ENCODE measurements at regions not wholly inside any gene's neighbourhood (a gene's known extent, or its start where the extent isn't known, plus 50 kb on each side); places are given as distances from the start of the nearest gene placed in this dataset.

DNA sequence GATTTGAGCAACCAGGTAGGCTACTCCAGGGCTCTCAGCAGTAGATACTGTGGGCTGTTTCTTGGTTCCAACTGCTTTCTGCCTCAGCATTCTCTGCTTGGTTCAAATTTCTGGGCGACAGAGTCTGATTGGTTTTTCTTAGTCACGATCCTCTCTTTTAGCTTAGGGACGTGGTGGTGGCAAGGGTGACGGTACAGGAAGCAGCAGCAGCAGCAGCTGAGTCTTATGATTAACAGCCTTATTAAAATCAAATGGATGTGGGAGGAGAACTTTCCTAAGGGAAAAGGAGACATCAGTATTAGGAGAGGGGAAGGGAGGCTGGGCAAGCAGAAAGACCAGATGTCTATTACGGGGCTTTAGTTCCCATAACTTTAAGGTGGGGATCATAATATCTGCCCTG, 156.5 kb upstream of the PLPP4 start:
- WGBS, 2 donors (ENCODE audit: low coverage in 1 of 2) = 67 to 72% methylated on average over 5 of the region's 5 CpGs
- TF ChIP-seq, protein P1, sequence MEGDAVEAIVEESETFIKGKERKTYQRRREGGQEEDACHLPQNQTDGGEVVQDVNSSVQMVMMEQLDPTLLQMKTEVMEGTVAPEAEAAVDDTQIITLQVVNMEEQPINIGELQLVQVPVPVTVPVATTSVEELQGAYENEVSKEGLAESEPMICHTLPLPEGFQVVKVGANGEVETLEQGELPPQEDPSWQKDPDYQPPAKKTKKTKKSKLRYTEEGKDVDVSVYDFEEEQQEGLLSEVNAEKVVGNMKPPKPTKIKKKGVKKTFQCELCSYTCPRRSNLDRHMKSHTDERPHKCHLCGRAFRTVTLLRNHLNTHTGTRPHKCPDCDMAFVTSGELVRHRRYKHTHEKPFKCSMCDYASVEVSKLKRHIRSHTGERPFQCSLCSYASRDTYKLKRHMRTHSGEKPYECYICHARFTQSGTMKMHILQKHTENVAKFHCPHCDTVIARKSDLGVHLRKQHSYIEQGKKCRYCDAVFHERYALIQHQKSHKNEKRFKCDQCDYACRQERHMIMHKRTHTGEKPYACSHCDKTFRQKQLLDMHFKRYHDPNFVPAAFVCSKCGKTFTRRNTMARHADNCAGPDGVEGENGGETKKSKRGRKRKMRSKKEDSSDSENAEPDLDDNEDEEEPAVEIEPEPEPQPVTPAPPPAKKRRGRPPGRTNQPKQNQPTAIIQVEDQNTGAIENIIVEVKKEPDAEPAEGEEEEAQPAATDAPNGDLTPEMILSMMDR (IDR thresholded peaks at IDR 0.05) = no peak
- TF ChIP-seq POLR2A (IDR thresholded peaks at IDR 0.05) (no peak), EP300 (IDR thresholded peaks at IDR 0.05; ENCODE audit: low read depth) (no peak), POLR2AphosphoS5 (IDR thresholded peaks at IDR 0.05) (no peak)
- no peak for DNase-seq
- intact Hi-C loops (cut with DNase I; ENCODE audit: low total_unique reads) (no loop called here), in situ Hi-C loops (cut with MboI; ENCODE audit: low pct_ligation_motif_present in 1 of 4, low pct_unique_long_range_greater_than_20kb in 1 of 4, low sequenced_read_pairs in 3 of 4) (no loop called here)
- no peak overlapping the region for H3K4me3 ChIP-seq
- no peaks in the 10 kb centered on the region for H3K9me3 ChIP-seq
- peaks cover 3% of the 10 kb centered on the region for H3K27me3 ChIP-seq
- H3K4me1 ChIP-seq = no peaks in the 10 kb centered on the region
- no peaks in the 10 kb centered on the region for H3K36me3 ChIP-seq
- no peak overlapping the region for H3K27ac ChIP-seq

DNA sequence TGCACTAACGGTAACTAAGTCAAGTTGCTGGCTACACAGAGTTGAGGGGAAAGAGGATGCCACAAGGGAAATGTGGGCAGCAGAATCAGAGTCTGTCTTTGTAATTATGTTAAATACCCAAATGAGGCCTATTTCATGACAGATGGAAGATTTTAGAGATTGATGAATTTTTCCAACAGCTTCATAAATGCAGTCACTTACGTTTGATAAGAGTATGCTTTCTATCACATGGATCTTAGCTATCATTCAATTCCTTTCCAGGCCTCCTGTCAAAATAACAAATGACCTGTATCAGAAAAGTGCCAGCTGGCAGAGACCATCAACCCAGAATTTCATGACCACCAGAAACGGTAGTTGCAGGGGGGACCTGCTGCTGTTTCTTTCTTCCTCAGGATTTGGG, 148.4 kb upstream of the PLPP4 start:
- H3K27ac ChIP-seq = no peak overlapping the region
- DNase-seq = no peak
- no peaks in the 10 kb centered on the region for H3K4me1 ChIP-seq
- 67 to 80% methylated on average over 1 to 3 of the region's 3 CpGs for WGBS, 2 donors (ENCODE audit: low coverage in 1 of 2)
- H3K4me3 ChIP-seq = no peak overlapping the region
- TF ChIP-seq POLR2AphosphoS5 (IDR thresholded peaks at IDR 0.05) = no peak
- no peak for TF ChIP-seq EP300 (IDR thresholded peaks at IDR 0.05; ENCODE audit: low read depth)
- no peak for TF ChIP-seq POLR2A (IDR thresholded peaks at IDR 0.05)
- TF ChIP-seq, protein P1 (IDR thresholded peaks at IDR 0.05) = no peak
- intact Hi-C loops (cut with DNase I; ENCODE audit: low total_unique reads) (no loop called here), in situ Hi-C loops (cut with MboI; ENCODE audit: low pct_ligation_motif_present in 1 of 4, low pct_unique_long_range_greater_than_20kb in 1 of 4, low sequenced_read_pairs in 3 of 4) (no loop called here)
- H3K36me3 ChIP-seq = no peaks in the 10 kb centered on the region
- no peaks in the 10 kb centered on the region for H3K9me3 ChIP-seq
- peaks cover 10% of the 10 kb centered on the region for H3K27me3 ChIP-seq

DNA sequence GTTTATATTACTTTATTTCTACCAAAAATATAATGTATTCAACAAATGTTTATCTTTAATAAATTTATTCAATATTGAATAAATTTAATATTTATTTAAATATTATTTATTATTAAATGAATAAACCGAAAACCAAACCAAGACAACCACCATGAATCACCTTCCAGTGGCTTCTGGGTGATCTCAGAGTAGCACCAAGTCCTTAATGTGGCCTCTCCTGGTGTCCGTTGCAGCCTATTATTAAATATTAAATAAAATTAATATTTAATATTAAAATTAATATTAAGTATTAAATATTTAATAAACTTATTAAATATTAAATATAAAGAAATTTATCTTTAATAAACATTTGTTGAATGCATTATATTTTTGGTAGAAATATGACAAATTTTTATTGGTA, 143.3 kb upstream of the PLPP4 start:
- Histone ChIP-seq H3K4me3 (no peak overlapping the region), H3K9me3 (no peaks in the 10 kb centered on the region), H3K4me1 (no peaks in the 10 kb centered on the region), H3K36me3 (no peaks in the 10 kb centered on the region), H3K27ac (no peak overlapping the region), H3K27me3 (no peaks in the 10 kb centered on the region)
- WGBS, 2 donors (ENCODE audit: low coverage in 1 of 2) = 80 to 84% methylated on average over 2 of the region's 2 CpGs
- no peak for DNase-seq
- TF ChIP-seq POLR2AphosphoS5 (IDR thresholded peaks at IDR 0.05) (no peak), EP300 (IDR thresholded peaks at IDR 0.05; ENCODE audit: low read depth) (no peak), POLR2A (IDR thresholded peaks at IDR 0.05) (no peak)
- TF ChIP-seq, protein P1 (IDR thresholded peaks at IDR 0.05) = no peak
- in situ Hi-C loops (cut with MboI; ENCODE audit: low pct_ligation_motif_present in 1 of 4, low pct_unique_long_range_greater_than_20kb in 1 of 4, low sequenced_read_pairs in 3 of 4) (no loop called here), intact Hi-C loops (cut with DNase I; ENCODE audit: low total_unique reads) (no loop called here)

DNA sequence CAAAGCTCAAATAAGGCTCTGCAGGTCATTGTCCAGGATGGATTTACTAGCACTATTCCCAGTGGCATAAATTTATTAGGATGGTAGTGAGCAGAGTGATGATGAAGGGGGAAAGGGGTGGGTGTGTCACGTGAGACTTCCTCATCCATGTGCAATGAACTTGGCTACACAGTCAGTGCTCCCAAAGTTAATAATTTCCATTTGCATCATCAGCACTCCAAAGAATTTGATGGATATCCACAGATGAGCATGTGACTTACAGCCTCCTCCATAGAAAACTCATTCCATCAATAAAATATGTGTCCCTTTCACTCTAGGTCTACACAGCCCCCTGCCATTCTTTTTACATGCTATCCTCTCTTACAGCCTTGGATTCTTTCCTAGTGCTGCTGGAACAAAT, 142.6 kb upstream of the PLPP4 start:
- no peak overlapping the region for H3K27ac ChIP-seq
- 33 to 60% methylated on average over 1 of the region's 1 CpG for WGBS, 2 donors (ENCODE audit: low coverage in 1 of 2)
- H3K36me3 ChIP-seq = no peaks in the 10 kb centered on the region
- in situ Hi-C loops (cut with MboI; ENCODE audit: low pct_ligation_motif_present in 1 of 4, low pct_unique_long_range_greater_than_20kb in 1 of 4, low sequenced_read_pairs in 3 of 4) = no loop called here
- H3K9me3 ChIP-seq = no peaks in the 10 kb centered on the region
- no peak for DNase-seq
- TF ChIP-seq POLR2AphosphoS5 (IDR thresholded peaks at IDR 0.05) (no peak), POLR2A (IDR thresholded peaks at IDR 0.05) (no peak), EP300 (IDR thresholded peaks at IDR 0.05; ENCODE audit: low read depth) (no peak)
- TF ChIP-seq, protein P1 (IDR thresholded peaks at IDR 0.05) = no peak
- intact Hi-C loops (cut with DNase I; ENCODE audit: low total_unique reads) = no loop called here
- no peaks in the 10 kb centered on the region for H3K4me1 ChIP-seq
- H3K4me3 ChIP-seq = no peak overlapping the region
- H3K27me3 ChIP-seq = no peaks in the 10 kb centered on the region
